SK-N-SH treated with all-trans-retinoic acid at 6 μM for 48 hours (cell line): ENCODE measurements at regions not wholly inside any gene's neighbourhood (a gene's known extent, or its start where the extent isn't known, plus 50 kb on each side); places are given as distances from the start of the nearest gene placed in this dataset.

Source experiments
- ATAC-seq: fragments of 200-7000 bp; cut with Tn5 transposase; 3 replicates; pipeline ENCODE4 v1.9.1; 2020; ENCODE audit warnings: mild to moderate bottlenecking, moderate library complexity
- ARNTL ChIP-seq: fragments of 450-650 bp; formaldehyde crosslinking; IDR thresholded peaks from 2 replicates; pipeline ENCODE4 v1.5.0; 2020; ENCODE audit warnings: low read depth, mild to moderate bottlenecking, moderate library complexity, borderline replicate concordance
- BACH2 ChIP-seq: fragments of 250-450 bp; sonication (Bioruptor Pico); IDR thresholded peaks from 2 replicates; pipeline ENCODE4 v1.9.0; 2021; ENCODE audit warnings: mild to moderate bottlenecking, borderline replicate concordance
- CSDC2 ChIP-seq: fragments of 250-450 bp; sonication (Bioruptor Pico); IDR thresholded peaks from 2 replicates; pipeline ENCODE4 v1.5.0; 2020; ENCODE audit warnings: mild to moderate bottlenecking, moderate library complexity
- ESRRG ChIP-seq: fragments of 250-450 bp; sonication (Bioruptor Pico); IDR thresholded peaks from 2 replicates; pipeline ENCODE4 v1.6.1; 2021; ENCODE audit warnings: mild to moderate bottlenecking
- GLIS3 ChIP-seq: fragments of 250-450 bp; sonication (Bioruptor Pico); IDR thresholded peaks from 2 replicates; pipeline ENCODE4 v1.5.0; 2020; ENCODE audit warnings: mild to moderate bottlenecking, moderate library complexity
- ISL1 ChIP-seq: fragments of 250-450 bp; sonication (Bioruptor Pico); IDR thresholded peaks from 2 replicates; pipeline ENCODE4 v2.1.2; 2022; ENCODE audit warnings: mild to moderate bottlenecking, moderate library complexity
- OSR1 ChIP-seq: fragments of 250-450 bp; sonication (Bioruptor Pico); IDR thresholded peaks from 2 replicates; pipeline ENCODE4 v1.8.0; 2022; ENCODE audit warnings: moderate library complexity, mild to moderate bottlenecking, inconsistent platforms
- PPARA ChIP-seq: fragments of 250-450 bp; sonication (Bioruptor Pico); IDR thresholded peaks from 2 replicates; pipeline ENCODE4 v1.5.0; 2020; ENCODE audit warnings: mild to moderate bottlenecking, borderline replicate concordance
- RARB ChIP-seq: fragments of 250-450 bp; sonication (Bioruptor Pico); IDR thresholded peaks from 2 replicates; pipeline ENCODE4 v1.8.0; 2021; ENCODE audit warnings: mild to moderate bottlenecking, moderate library complexity
- SNAI2 ChIP-seq: fragments of 250-450 bp; sonication (Bioruptor Pico); IDR thresholded peaks from 2 replicates; pipeline ENCODE4 v1.5.0; 2020; ENCODE audit warnings: mild to moderate bottlenecking, moderate library complexity
- TCF4 ChIP-seq: fragments of 250-450 bp; sonication (Bioruptor Pico); IDR thresholded peaks from 2 replicates; pipeline ENCODE4 v1.8.0; 2021; ENCODE audit warnings: mild to moderate bottlenecking, moderate library complexity, borderline replicate concordance
- ZC3H10 ChIP-seq: fragments of 250-450 bp; sonication (Bioruptor Pico); IDR thresholded peaks from 2 replicates; pipeline ENCODE4 v1.5.1; 2021; ENCODE audit warnings: mild to moderate bottlenecking, moderate library complexity
- ZFP3 ChIP-seq: fragments of 250-450 bp; sonication (Bioruptor Pico); IDR thresholded peaks from 2 replicates; pipeline ENCODE4 v1.5.0; 2020; ENCODE audit warnings: mild to moderate bottlenecking, moderate library complexity
- ZFP30 ChIP-seq: fragments of 450-650 bp; formaldehyde crosslinking; IDR thresholded peaks from 2 replicates; pipeline ENCODE4 v1.5.0; 2022; ENCODE audit warnings: mild to moderate bottlenecking, moderate library complexity
- ZNF565 ChIP-seq: fragments of 450-650 bp; formaldehyde crosslinking; conservative IDR thresholded peaks from 2 replicates; pipeline ENCODE4 v1.5.0; 2020; ENCODE audit warnings: low read depth, mild to moderate bottlenecking, moderate library complexity
- ZNF70 ChIP-seq: fragments of 450-650 bp; formaldehyde crosslinking; IDR thresholded peaks from 2 replicates; pipeline ENCODE4 v1.5.0; 2020; ENCODE audit warnings: mild to moderate bottlenecking, moderate library complexity
- ZNF8 ChIP-seq: fragments of 450-650 bp; formaldehyde crosslinking; IDR thresholded peaks from 2 replicates; pipeline ENCODE4 v1.5.0; 2020; ENCODE audit warnings: mild to moderate bottlenecking, moderate library complexity
- TF ChIP-seq, protein P1 (sequence below): fragments of 250-450 bp; sonication (Bioruptor Pico); IDR thresholded peaks from 2 replicates; pipeline ENCODE4 v1.5.1; 2020; ENCODE audit warnings: low read depth, mild to moderate bottlenecking, moderate library complexity
- TF ChIP-seq, protein P2 (sequence below): fragments of 250-450 bp; sonication (Bioruptor Pico); IDR thresholded peaks from 2 replicates; pipeline ENCODE4 v1.5.0; 2020; ENCODE audit warnings: mild to moderate bottlenecking, moderate library complexity
- TF ChIP-seq, protein P3 (sequence below): fragments of 250-450 bp; sonication (Bioruptor Pico); IDR thresholded peaks from 2 replicates; pipeline ENCODE4 v1.8.0; 2020; ENCODE audit warnings: mild to moderate bottlenecking, moderate library complexity, borderline replicate concordance
- TF ChIP-seq, protein P4 (sequence below): fragments of 250-450 bp; sonication (Bioruptor Pico); IDR thresholded peaks from 2 replicates; pipeline ENCODE4 v1.5.1; 2021; ENCODE audit warnings: mild to moderate bottlenecking, moderate library complexity
- TF ChIP-seq, protein P5 (sequence below): fragments of 250-450 bp; sonication (Bioruptor Pico); IDR thresholded peaks from 2 replicates; pipeline ENCODE4 v1.8.0; 2021; ENCODE audit warnings: low read depth, mild to moderate bottlenecking, moderate library complexity, borderline replicate concordance

DNA sequence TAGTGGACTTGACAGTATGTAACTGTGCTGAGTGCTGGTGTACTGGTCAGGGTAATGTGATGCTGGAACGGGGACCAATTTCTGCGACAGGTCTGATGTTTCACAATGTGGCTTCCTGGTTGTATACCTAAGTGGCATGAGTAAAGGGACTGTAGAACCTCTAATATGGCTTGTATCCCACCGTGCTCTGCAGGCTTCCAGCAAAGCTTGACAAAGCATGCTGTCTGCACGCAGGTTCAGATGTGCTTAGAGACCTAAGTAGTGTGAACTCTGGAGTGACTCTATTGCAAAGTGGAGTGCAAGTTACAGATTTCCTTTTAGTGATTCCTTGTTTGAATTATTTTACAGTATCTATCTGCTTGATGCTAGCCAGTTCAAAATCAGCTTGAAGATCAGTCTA, 415.8 kb upstream of the NOVA1 start:
- TF ChIP-seq, protein P1, sequence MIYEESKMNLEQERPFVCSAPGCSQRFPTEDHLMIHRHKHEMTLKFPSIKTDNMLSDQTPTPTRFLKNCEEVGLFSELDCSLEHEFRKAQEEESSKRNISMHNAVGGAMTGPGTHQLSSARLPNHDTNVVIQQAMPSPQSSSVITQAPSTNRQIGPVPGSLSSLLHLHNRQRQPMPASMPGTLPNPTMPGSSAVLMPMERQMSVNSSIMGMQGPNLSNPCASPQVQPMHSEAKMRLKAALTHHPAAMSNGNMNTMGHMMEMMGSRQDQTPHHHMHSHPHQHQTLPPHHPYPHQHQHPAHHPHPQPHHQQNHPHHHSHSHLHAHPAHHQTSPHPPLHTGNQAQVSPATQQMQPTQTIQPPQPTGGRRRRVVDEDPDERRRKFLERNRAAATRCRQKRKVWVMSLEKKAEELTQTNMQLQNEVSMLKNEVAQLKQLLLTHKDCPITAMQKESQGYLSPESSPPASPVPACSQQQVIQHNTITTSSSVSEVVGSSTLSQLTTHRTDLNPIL, result no peak
- TF ChIP-seq ZC3H10 (CRISPR knock-in tag) (no peak), ZNF565 (CRISPR knock-in tag) (no peak), ISL1 (no peak), PPARA (no peak), GLIS3 (no peak), ZFP3 (CRISPR knock-in tag) (no peak), SNAI2 (CRISPR knock-in tag) (no peak), BACH2 (no peak), OSR1 (CRISPR knock-in tag) (no peak)
- TF ChIP-seq, protein P2, sequence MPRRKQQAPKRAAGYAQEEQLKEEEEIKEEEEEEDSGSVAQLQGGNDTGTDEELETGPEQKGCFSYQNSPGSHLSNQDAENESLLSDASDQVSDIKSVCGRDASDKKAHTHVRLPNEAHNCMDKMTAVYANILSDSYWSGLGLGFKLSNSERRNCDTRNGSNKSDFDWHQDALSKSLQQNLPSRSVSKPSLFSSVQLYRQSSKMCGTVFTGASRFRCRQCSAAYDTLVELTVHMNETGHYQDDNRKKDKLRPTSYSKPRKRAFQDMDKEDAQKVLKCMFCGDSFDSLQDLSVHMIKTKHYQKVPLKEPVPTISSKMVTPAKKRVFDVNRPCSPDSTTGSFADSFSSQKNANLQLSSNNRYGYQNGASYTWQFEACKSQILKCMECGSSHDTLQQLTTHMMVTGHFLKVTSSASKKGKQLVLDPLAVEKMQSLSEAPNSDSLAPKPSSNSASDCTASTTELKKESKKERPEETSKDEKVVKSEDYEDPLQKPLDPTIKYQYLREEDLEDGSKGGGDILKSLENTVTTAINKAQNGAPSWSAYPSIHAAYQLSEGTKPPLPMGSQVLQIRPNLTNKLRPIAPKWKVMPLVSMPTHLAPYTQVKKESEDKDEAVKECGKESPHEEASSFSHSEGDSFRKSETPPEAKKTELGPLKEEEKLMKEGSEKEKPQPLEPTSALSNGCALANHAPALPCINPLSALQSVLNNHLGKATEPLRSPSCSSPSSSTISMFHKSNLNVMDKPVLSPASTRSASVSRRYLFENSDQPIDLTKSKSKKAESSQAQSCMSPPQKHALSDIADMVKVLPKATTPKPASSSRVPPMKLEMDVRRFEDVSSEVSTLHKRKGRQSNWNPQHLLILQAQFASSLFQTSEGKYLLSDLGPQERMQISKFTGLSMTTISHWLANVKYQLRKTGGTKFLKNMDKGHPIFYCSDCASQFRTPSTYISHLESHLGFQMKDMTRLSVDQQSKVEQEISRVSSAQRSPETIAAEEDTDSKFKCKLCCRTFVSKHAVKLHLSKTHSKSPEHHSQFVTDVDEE, result no peak
- TF ChIP-seq, protein P3, sequence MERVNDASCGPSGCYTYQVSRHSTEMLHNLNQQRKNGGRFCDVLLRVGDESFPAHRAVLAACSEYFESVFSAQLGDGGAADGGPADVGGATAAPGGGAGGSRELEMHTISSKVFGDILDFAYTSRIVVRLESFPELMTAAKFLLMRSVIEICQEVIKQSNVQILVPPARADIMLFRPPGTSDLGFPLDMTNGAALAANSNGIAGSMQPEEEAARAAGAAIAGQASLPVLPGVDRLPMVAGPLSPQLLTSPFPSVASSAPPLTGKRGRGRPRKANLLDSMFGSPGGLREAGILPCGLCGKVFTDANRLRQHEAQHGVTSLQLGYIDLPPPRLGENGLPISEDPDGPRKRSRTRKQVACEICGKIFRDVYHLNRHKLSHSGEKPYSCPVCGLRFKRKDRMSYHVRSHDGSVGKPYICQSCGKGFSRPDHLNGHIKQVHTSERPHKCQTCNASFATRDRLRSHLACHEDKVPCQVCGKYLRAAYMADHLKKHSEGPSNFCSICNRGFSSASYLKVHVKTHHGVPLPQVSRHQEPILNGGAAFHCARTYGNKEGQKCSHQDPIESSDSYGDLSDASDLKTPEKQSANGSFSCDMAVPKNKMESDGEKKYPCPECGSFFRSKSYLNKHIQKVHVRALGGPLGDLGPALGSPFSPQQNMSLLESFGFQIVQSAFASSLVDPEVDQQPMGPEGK (CRISPR knock-in tag), result no peak
- TF ChIP-seq, all 23 proteins: peak for 0
- ATAC-seq, result no peak

DNA sequence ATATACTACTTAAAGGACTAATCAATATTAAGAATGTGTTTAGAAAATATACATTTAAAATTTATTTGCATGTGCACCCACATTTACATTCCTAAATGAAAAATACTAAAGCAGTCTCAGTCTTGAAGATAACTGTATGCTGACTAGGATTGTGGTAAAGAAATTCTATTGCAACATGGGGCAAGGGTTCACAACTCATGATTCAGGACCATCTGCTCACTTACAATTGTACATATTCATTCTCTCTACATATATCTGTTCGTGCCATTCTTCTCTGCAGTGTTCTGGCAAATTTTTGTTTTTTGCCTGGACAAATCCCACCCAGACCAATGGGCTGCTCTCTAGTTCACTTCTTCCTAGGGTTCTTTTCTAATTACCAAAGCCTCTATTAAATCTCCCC, 417.2 kb upstream of the NOVA1 start:
- TF ChIP-seq ZFP30 (CRISPR knock-in tag), result no peak
- TF ChIP-seq, protein P1, result no peak
- no peak for TF ChIP-seq CSDC2 (CRISPR knock-in tag)
- TF ChIP-seq TCF4 (CRISPR knock-in tag), result no peak
- TF ChIP-seq, protein P4, sequence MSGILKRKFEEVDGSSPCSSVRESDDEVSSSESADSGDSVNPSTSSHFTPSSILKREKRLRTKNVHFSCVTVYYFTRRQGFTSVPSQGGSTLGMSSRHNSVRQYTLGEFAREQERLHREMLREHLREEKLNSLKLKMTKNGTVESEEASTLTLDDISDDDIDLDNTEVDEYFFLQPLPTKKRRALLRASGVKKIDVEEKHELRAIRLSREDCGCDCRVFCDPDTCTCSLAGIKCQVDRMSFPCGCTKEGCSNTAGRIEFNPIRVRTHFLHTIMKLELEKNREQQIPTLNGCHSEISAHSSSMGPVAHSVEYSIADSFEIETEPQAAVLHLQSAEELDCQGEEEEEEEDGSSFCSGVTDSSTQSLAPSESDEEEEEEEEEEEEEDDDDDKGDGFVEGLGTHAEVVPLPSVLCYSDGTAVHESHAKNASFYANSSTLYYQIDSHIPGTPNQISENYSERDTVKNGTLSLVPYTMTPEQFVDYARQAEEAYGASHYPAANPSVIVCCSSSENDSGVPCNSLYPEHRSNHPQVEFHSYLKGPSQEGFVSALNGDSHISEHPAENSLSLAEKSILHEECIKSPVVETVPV (CRISPR knock-in tag), result no peak
- TF ChIP-seq ZNF70, result no peak
- TF ChIP-seq RARB (CRISPR knock-in tag), result no peak
- TF ChIP-seq SNAI2 (CRISPR knock-in tag), result no peak
- TF ChIP-seq, protein P5, sequence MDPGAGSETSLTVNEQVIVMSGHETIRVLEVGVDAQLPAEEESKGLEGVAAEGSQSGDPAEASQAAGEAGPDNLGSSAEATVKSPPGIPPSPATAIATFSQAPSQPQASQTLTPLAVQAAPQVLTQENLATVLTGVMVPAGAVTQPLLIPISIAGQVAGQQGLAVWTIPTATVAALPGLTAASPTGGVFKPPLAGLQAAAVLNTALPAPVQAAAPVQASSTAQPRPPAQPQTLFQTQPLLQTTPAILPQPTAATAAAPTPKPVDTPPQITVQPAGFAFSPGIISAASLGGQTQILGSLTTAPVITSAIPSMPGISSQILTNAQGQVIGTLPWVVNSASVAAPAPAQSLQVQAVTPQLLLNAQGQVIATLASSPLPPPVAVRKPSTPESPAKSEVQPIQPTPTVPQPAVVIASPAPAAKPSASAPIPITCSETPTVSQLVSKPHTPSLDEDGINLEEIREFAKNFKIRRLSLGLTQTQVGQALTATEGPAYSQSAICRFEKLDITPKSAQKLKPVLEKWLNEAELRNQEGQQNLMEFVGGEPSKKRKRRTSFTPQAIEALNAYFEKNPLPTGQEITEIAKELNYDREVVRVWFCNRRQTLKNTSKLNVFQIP (CRISPR knock-in tag), result no peak
- TF ChIP-seq BACH2, result no peak
- no peak for TF ChIP-seq ARNTL (CRISPR knock-in tag)
- TF ChIP-seq OSR1 (CRISPR knock-in tag), result no peak
- no peak for TF ChIP-seq ESRRG
- TF ChIP-seq ZNF8, result no peak
- TF ChIP-seq, protein P3 (CRISPR knock-in tag), result no peak
- TF ChIP-seq, all 23 proteins: peak for 0
- no peak for ATAC-seq
